ENCODE measurements at regions not wholly inside any gene's neighbourhood (a gene's known extent, or its start where the extent isn't known, plus 50 kb on each side); places are given as distances from the start of the nearest gene placed in this dataset.

DNA sequence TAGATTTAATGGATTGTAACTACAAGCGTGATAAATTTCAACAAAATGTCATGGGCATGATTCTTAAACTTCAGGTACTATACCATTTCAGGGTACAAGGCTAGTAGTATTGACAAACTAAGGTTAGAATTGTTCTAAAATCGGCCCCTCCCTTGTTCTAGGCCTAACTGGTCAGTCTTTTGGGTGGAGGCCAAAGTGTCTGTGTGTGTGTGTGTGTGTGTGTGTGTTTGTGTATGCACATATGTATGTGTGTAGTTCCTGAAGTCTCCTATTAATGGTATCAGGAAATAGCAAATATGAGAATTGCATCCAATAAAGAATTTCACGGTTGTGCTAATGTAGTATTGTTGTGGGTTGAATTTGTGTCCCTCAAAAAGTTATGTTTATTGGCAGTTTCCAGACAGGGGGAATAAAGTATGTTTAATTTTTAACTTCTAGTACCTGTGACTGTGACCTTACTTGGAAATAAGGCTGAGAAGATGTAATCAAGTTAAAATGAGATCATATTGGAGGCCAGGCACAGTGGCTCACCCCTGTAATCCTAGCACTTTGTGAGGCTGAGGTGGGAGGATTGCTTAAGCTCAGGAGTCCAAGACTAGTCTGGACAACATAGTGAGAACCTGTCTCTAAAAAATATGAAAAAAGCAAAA lies 119.2 kb downstream of the KLF5 start:
- POLR2A ChIA-PET = interaction anchor here (0.9 to 1.9 kb wide), 4 partner anchors 10 to 71 kb away, joined by 3 to 6 read pairs (median 4); no protein-coding TSS in a partner anchor
- TF ChIP-seq, protein P1, sequence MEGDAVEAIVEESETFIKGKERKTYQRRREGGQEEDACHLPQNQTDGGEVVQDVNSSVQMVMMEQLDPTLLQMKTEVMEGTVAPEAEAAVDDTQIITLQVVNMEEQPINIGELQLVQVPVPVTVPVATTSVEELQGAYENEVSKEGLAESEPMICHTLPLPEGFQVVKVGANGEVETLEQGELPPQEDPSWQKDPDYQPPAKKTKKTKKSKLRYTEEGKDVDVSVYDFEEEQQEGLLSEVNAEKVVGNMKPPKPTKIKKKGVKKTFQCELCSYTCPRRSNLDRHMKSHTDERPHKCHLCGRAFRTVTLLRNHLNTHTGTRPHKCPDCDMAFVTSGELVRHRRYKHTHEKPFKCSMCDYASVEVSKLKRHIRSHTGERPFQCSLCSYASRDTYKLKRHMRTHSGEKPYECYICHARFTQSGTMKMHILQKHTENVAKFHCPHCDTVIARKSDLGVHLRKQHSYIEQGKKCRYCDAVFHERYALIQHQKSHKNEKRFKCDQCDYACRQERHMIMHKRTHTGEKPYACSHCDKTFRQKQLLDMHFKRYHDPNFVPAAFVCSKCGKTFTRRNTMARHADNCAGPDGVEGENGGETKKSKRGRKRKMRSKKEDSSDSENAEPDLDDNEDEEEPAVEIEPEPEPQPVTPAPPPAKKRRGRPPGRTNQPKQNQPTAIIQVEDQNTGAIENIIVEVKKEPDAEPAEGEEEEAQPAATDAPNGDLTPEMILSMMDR (IDR thresholded peaks at IDR 0.05; ENCODE audit: unreplicated experiment) = no peak
- Mint-ChIP-seq H3K4me1 (ENCODE audit: insufficient read depth, unreplicated experiment) (peaks cover 5% of the 10 kb centered on the region), H3K36me3 (ENCODE audit: insufficient read depth, unreplicated experiment) (no peaks in the 10 kb centered on the region), H3K27ac (ENCODE audit: low read depth, unreplicated experiment) (no peak overlapping the region), H3K9me3 (ENCODE audit: unreplicated experiment) (no peaks in the 10 kb centered on the region), H3K27me3 (ENCODE audit: insufficient read depth, unreplicated experiment) (no peaks in the 10 kb centered on the region), H3K4me3 (ENCODE audit: unreplicated experiment) (no peak overlapping the region)
- intact Hi-C loops (cut with micrococcal nuclease) = no loop called here
- BruUV-seq (replicated peaks) = no TSS peak
- no peak for DNase-seq (ENCODE audit: unreplicated experiment)
- CTCF ChIA-PET = no interaction called here

DNA sequence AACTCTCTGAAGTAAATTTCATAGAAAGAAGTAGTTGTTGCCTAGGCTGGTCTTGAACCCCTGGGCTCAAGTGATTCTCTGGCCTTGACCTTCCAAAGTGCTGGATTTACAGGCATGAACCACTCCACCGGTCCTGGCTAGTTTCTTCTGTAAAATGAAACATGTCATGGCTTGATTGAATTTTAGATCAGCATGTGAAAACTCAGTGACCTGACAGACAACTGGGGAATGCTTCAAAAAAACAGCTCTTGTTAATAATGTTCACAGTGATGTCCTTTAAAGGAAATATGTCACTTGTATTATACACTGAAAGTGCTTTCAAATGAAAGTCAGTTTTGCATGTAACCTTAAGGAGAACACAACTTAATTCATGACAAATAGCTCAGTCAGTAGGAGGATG lies 118.2 kb downstream of the KLF5 start:
- DNase-seq (ENCODE audit: unreplicated experiment) = no peak
- H3K4me1 Mint-ChIP-seq (ENCODE audit: insufficient read depth, unreplicated experiment) = peaks cover 7% of the 10 kb centered on the region
- BruUV-seq (replicated peaks) = no TSS peak
- H3K36me3 Mint-ChIP-seq (ENCODE audit: insufficient read depth, unreplicated experiment) = no peaks in the 10 kb centered on the region
- H3K27ac Mint-ChIP-seq (ENCODE audit: low read depth, unreplicated experiment) = no peak overlapping the region
- TF ChIP-seq, protein P1 (IDR thresholded peaks at IDR 0.05; ENCODE audit: unreplicated experiment) = no peak
- intact Hi-C loops (cut with micrococcal nuclease) = no loop called here
- H3K4me3 Mint-ChIP-seq (ENCODE audit: unreplicated experiment) = no peak overlapping the region
- H3K27me3 Mint-ChIP-seq (ENCODE audit: insufficient read depth, unreplicated experiment) = no peaks in the 10 kb centered on the region
- H3K9me3 Mint-ChIP-seq (ENCODE audit: unreplicated experiment) = no peaks in the 10 kb centered on the region
- POLR2A ChIA-PET = interaction anchor here (0.5 to 1.9 kb wide), 9 partner anchors 9 to 191 kb away, joined by 3 to 6 read pairs (median 3); partner anchors contain the start of gene KLF5
- CTCF ChIA-PET = interaction anchor here (0.7 kb wide), 1 partner anchor 533 kb away, joined by 3 read pairs; no protein-coding TSS in a partner anchor

DNA sequence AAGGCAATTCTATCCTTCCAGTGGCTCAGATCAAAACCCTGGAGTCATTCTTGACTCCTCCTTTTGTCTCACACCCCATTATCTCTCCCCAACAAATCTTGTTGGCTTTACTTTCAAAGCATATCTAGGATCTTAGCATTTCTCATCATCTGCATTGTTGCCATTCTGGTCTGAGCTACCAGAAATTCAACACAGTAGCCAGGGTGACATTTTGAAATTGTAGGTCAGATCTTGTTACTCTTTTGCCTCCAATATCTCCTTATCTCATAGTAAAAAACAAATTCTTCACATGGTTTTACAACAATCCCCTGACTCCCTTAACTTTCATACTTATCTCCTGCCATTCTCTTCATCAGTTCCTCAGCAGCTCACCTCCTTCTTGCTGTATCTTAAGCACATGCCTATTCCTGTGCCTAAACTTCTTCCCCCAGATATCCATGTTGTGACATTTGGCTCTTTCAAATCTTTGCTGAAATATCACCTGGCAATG lies 115.8 kb downstream of the KLF5 start:
- Mint-ChIP-seq H3K4me3 (ENCODE audit: unreplicated experiment) (no peak overlapping the region), H3K36me3 (ENCODE audit: insufficient read depth, unreplicated experiment) (no peaks in the 10 kb centered on the region), H3K27me3 (ENCODE audit: insufficient read depth, unreplicated experiment) (no peaks in the 10 kb centered on the region), H3K4me1 (ENCODE audit: insufficient read depth, unreplicated experiment) (peaks cover 21% of the 10 kb centered on the region), H3K9me3 (ENCODE audit: unreplicated experiment) (no peaks in the 10 kb centered on the region), H3K27ac (ENCODE audit: low read depth, unreplicated experiment) (no peak overlapping the region)
- intact Hi-C loops (cut with micrococcal nuclease) = no loop called here
- no TSS peak for BruUV-seq (replicated peaks)
- POLR2A ChIA-PET = interaction anchor here (0.6 to 0.7 kb wide), 2 partner anchors 13 to 14 kb away, joined by 3 read pairs; no protein-coding TSS in a partner anchor
- DNase-seq (ENCODE audit: unreplicated experiment) = no peak
- TF ChIP-seq, protein P1 (IDR thresholded peaks at IDR 0.05; ENCODE audit: unreplicated experiment) = no peak
- CTCF ChIA-PET = no interaction called here

DNA sequence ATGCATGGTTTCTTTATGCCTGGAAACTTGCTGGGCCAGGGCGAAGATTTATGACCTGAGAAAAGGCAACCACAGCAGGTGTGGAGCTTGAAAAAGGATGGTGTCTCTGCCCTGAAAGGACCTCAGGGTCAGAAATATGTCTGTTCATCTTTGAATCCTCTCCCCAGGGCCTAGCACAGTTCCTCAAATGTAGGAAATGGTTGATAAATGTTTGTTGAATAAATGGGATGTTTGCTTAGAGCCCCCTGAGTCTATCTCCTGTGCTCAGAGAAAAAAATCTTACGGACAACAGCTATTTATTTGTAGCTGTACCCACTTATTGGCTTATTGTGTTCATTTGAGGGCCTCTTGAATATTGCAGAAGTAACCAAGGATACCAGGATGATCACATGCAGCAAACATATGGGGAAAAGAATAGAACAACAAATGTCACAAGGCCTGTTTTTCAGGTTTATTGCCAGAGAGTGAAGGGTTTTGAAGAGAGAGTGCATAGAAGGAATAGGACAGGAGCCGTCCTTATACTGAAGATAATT lies 114.5 kb downstream of the KLF5 start:
- H3K4me3 Mint-ChIP-seq (ENCODE audit: unreplicated experiment) = no peak overlapping the region
- H3K9me3 Mint-ChIP-seq (ENCODE audit: unreplicated experiment) = no peaks in the 10 kb centered on the region
- intact Hi-C loops (cut with micrococcal nuclease) = no loop called here
- CTCF ChIA-PET = interaction anchor here (0.6 to 1.4 kb wide), 3 partner anchors 10 to 113 kb away, joined by 3 to 5 read pairs (median 3); no protein-coding TSS in a partner anchor
- no peaks in the 10 kb centered on the region for H3K36me3 Mint-ChIP-seq (ENCODE audit: insufficient read depth, unreplicated experiment)
- H3K27ac Mint-ChIP-seq (ENCODE audit: low read depth, unreplicated experiment) = no peak overlapping the region
- no peak for DNase-seq (ENCODE audit: unreplicated experiment)
- TF ChIP-seq, protein P1 (IDR thresholded peaks at IDR 0.05; ENCODE audit: unreplicated experiment) = no peak
- POLR2A ChIA-PET = interaction anchor here (0.9 kb wide), 1 partner anchor 161 kb away, joined by 4 read pairs; no protein-coding TSS in a partner anchor
- no TSS peak for BruUV-seq (replicated peaks)
- peaks cover 33% of the 10 kb centered on the region for H3K4me1 Mint-ChIP-seq (ENCODE audit: insufficient read depth, unreplicated experiment)
- H3K27me3 Mint-ChIP-seq (ENCODE audit: insufficient read depth, unreplicated experiment) = no peaks in the 10 kb centered on the region
